Inferior parietal cortex (tissue), 1 donor: ENCODE measurements at regions not wholly inside any gene's neighbourhood (a gene's known extent, or its start where the extent isn't known, plus 50 kb on each side); places are given as distances from the start of the nearest gene placed in this dataset.

ENCODE experiments used
- DNase-seq: peaks from one replicate; pipeline ENCODE4 v3.0.0-alpha.2; 2016; ENCODE audit errors: extremely low spot score

- DNase-seq, result no peak
Measured at GRCh38 chr17:54835015-54835414, 65.6 kb upstream of the TOM1L1 start.

GRCh38 chr17:54836723-54837462 lies 63.8 kb upstream of the TOM1L1 start:
- no peak for DNase-seq

- no peak for DNase-seq
Measured at GRCh38 chr17:54838651-54839421, 61.8 kb upstream of the TOM1L1 start.

GRCh38 chr17:54839447-54839846 lies 61.2 kb upstream of the TOM1L1 start:
- no peak for DNase-seq

GRCh38 chr17:54840885-54841591 lies 59.6 kb upstream of the TOM1L1 start:
- no peak for DNase-seq

- DNase-seq, result no peak
Measured at GRCh38 chr17:54841656-54842055, 59.0 kb upstream of the TOM1L1 start.

- DNase-seq, result no peak
Measured at GRCh38 chr17:54844233-54844632, 56.4 kb upstream of the TOM1L1 start.

GRCh38 chr17:54848368-54848987 lies 52.2 kb upstream of the TOM1L1 start:
- DNase-seq, result no peak

- DNase-seq, result no peak
Measured at GRCh38 chr17:54849660-54850059, 51.0 kb upstream of the TOM1L1 start.
